OCI-LY3 (cell line): ENCODE measurements at regions not wholly inside any gene's neighbourhood (a gene's known extent, or its start where the extent isn't known, plus 50 kb on each side); places are given as distances from the start of the nearest gene placed in this dataset.

Source experiments
- H2AFZ ChIP-seq: fragments of 200-600, 300-600 bp; shearing (Covaris generic); 2 replicates; pipeline ENCODE4 v1.6.0; 2014; ENCODE audit warnings: antibody characterized with exemption, low read depth, low read length
- H3K27ac ChIP-seq: fragments of 200-600, 300-600 bp; sonication (generic); 2 replicates; pipeline ENCODE4 v1.5.1; 2014; ENCODE audit warnings: mild to moderate bottlenecking, low read length, moderate library complexity, mixed read lengths
- H3K27me3 ChIP-seq: fragments of 200-600, 300-600 bp; sonication (generic); 2 replicates; pipeline ENCODE4 v1.6.1; 2014; ENCODE audit warnings: low read depth, low read length, mixed read lengths
- H3K36me3 ChIP-seq: fragments of 200-600, 300-600 bp; sonication (generic); replicated peaks from 2 replicates; pipeline ENCODE3; 2014; ENCODE audit warnings: low read depth, low read length, mixed read lengths
- H3K4me1 ChIP-seq: fragments of 300-600, 200-600 bp; sonication (generic); 2 replicates; pipeline ENCODE4 v1.6.1; 2014; ENCODE audit warnings: low read length, mixed read lengths
- H3K4me2 ChIP-seq: fragments of 200-600, 300-600 bp; sonication (generic); 2 replicates; pipeline ENCODE4 v1.6.1; 2014; ENCODE audit warnings: low read length, mixed read lengths
- H3K4me3 ChIP-seq: fragments of 300-600, 200-600 bp; sonication (generic); 2 replicates; pipeline ENCODE4 v1.5.1; 2014; ENCODE audit warnings: antibody characterized with exemption, mild to moderate bottlenecking, low read length, moderate library complexity
- H3K79me2 ChIP-seq: fragments of 300-600, 200-600 bp; shearing (Covaris generic); 2 replicates; pipeline ENCODE4 v1.6.1; 2014; ENCODE audit warnings: mild to moderate bottlenecking, low read length, mixed read lengths
- H3K9ac ChIP-seq: fragments of 300-600, 200-600 bp; shearing (Covaris generic); 2 replicates; pipeline ENCODE4 v1.6.0; 2014; ENCODE audit warnings: mild to moderate bottlenecking, low read length, moderate library complexity
- H3K9me3 ChIP-seq: fragments of 200-600, 300-600 bp; shearing (Covaris generic); 2 replicates; pipeline ENCODE4 v1.6.1; 2014; ENCODE audit warnings: low read length, mixed read lengths; ENCODE audit not compliant: insufficient read depth
- H4K20me1 ChIP-seq: fragments of 200-600, 300-600 bp; sonication (generic); 2 replicates; pipeline ENCODE4 v1.6.1; 2016; ENCODE audit warnings: low read length, mixed read lengths; ENCODE audit not compliant: insufficient read depth
- CTCF ChIP-seq: fragments of 200-600, 300-600 bp; sonication (generic); IDR thresholded peaks from 2 replicates; pipeline ENCODE4 v1.5.1; 2014; ENCODE audit warnings: antibody characterized with exemption, low read length, low read depth
- EZH2phosphoT487 ChIP-seq: fragments of 200-600 bp; shearing (Covaris generic); IDR thresholded peaks from 2 replicates; pipeline ENCODE4 v1.6.1; 2018; ENCODE audit warnings: antibody characterized with exemption, mixed run types, low read depth

DNA sequence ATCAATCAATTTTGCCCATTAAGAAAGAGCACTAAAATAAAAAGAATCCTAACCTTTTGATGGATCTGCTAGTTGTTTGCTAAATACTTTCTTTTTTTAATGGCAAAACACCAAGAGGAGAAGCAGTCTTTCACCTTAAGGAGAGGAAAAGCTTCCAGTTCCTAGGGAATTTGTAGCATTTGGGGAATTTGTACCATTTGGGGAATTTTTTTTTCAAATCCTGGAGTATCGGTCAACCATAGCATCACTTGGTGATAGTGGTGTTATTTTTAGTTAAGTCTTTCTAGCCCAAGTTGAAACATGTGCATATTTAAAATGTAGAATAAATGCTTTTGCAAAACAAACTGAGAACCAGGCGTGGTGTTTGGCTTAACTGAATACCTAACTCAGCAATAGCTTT is 117.5 kb upstream of the SEMA6D start:
- H3K4me1 ChIP-seq: no peaks in the 10 kb centered on the region
- H3K4me3 ChIP-seq: no peak overlapping the region
- TF ChIP-seq CTCF (no peak), EZH2phosphoT487 (no peak)
- H4K20me1 ChIP-seq: no peaks in the 10 kb centered on the region
- no peak overlapping the region for H3K9ac ChIP-seq
- no peaks in the 10 kb centered on the region for H3K9me3 ChIP-seq
- H3K27me3 ChIP-seq: peaks cover 4% of the 10 kb centered on the region; the same call in 1 of the 2 replicates
- H3K79me2 ChIP-seq: no peaks in the 10 kb centered on the region
- no peak overlapping the region for H3K27ac ChIP-seq
- H2AFZ ChIP-seq: no peak overlapping the region
- no peaks in the 10 kb centered on the region for H3K36me3 ChIP-seq
- no peak overlapping the region for H3K4me2 ChIP-seq

- Histone ChIP-seq H3K27me3 (peaks cover 4% of the 10 kb centered on the region; the same call in 1 of the 2 replicates), H4K20me1 (no peaks in the 10 kb centered on the region), H3K9ac (no peak overlapping the region), H3K27ac (no peak overlapping the region), H3K36me3 (no peaks in the 10 kb centered on the region), H3K9me3 (no peaks in the 10 kb centered on the region), H3K4me1 (no peaks in the 10 kb centered on the region), H3K4me3 (no peak overlapping the region), H3K79me2 (no peaks in the 10 kb centered on the region), H2AFZ (no peak overlapping the region), H3K4me2 (no peak overlapping the region)
- TF ChIP-seq CTCF: no peak
- TF ChIP-seq EZH2phosphoT487: no peak
Observed at GRCh38 chr15:47602121-47602520, 115.2 kb upstream of the SEMA6D start.

GRCh38 chr15:47603026-47603425 is 114.3 kb upstream of the SEMA6D start:
- Histone ChIP-seq H3K4me2 (no peak overlapping the region), H4K20me1 (no peaks in the 10 kb centered on the region), H3K36me3 (no peaks in the 10 kb centered on the region), H3K27me3 (peaks cover 4% of the 10 kb centered on the region; the same call in 1 of the 2 replicates), H3K4me1 (no peaks in the 10 kb centered on the region), H2AFZ (no peak overlapping the region), H3K9ac (no peak overlapping the region), H3K9me3 (no peaks in the 10 kb centered on the region), H3K4me3 (no peak overlapping the region), H3K27ac (no peak overlapping the region), H3K79me2 (no peaks in the 10 kb centered on the region)
- no peak for TF ChIP-seq CTCF
- TF ChIP-seq EZH2phosphoT487: no peak

DNA sequence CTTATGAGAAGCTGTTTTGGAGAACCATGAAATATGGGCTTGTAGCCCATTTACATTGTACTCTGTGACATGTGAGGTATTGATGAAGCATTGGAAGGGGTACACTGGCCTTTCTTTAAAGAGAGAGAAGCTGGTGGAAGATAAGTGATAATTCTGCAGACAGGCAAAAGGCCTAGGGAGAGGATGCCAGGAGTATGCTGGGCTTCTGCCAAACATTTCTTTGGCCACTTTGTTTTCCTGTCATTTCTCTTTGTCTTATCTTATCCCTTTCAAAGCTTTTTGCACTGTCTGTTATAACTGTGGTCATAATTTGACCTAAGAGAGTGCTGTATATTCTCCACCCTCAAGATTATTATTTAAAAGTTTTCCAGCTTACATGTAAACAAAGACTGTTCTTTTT is 109.6 kb upstream of the SEMA6D start:
- H3K4me3 ChIP-seq: no peak overlapping the region
- no peaks in the 10 kb centered on the region for H3K79me2 ChIP-seq
- H2AFZ ChIP-seq: no peak overlapping the region
- H3K4me1 ChIP-seq: no peaks in the 10 kb centered on the region
- TF ChIP-seq CTCF: no peak
- no peak for TF ChIP-seq EZH2phosphoT487
- no peak overlapping the region for H3K9ac ChIP-seq
- no peak overlapping the region for H3K27ac ChIP-seq
- no peaks in the 10 kb centered on the region for H3K36me3 ChIP-seq
- no peaks in the 10 kb centered on the region for H4K20me1 ChIP-seq
- H3K9me3 ChIP-seq: no peaks in the 10 kb centered on the region
- peaks cover 2% of the 10 kb centered on the region; the same call in 1 of the 2 replicates for H3K27me3 ChIP-seq
- no peak overlapping the region for H3K4me2 ChIP-seq
